Hypothalamus (tissue), 51 donors: ENCODE measurements at regions not wholly inside any gene's neighbourhood (a gene's known extent, or its start where the extent isn't known, plus 50 kb on each side); places are given as distances from the start of the nearest gene placed in this dataset.

Source experiments
- DNase-seq, 51 donors: peaks; one replicate each; lab custom pipeline; 2025; lab: John Stamatoyannopoulos, UW

DNA sequence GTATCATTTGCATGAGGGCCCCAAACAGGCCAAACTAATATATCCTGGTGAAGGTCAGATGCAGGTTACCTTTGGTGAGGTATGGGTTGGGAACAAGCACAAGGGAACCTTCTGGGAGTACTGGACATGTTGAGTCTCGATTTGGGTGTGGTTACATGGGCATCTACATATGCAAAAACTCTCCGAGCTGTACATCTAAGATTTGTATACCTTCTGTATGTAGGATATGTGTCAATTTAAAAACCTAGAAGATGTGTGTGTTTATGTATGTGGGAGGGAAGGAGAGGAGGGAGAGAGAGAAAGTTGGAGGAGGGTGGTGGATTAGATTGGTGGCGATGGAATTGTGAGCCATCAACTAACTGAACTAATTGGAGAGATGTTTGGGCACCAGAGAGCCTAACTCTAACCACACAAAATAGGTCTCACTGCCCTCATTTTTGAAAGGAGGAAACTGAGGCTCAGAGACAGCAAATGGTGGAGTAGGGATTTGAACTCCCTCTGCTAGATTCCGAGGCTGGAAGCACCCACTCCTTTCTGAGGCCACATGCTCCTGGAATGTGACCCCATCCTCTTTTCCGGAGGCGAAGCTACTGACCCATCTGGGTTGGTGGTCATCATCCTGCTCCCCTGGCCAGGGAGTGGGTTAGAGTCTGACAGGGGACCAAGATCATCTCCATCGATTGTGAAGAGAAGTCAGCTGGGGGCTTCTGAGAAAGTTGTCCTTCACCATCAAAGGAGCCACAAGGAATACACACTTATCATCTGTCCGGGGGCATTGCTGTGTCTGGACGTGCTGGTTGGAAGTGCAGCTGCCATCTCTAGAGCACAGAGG is 107.3 kb upstream of the MYCN start:
- no peak for DNase-seq

- no peak for DNase-seq
These were observed 106.6 kb upstream of the MYCN start for GRCh38 chr2:15833731-15834130.

GRCh38 chr2:15834381-15835031 is 105.8 kb upstream of the MYCN start:
- DNase-seq = no peak

DNA sequence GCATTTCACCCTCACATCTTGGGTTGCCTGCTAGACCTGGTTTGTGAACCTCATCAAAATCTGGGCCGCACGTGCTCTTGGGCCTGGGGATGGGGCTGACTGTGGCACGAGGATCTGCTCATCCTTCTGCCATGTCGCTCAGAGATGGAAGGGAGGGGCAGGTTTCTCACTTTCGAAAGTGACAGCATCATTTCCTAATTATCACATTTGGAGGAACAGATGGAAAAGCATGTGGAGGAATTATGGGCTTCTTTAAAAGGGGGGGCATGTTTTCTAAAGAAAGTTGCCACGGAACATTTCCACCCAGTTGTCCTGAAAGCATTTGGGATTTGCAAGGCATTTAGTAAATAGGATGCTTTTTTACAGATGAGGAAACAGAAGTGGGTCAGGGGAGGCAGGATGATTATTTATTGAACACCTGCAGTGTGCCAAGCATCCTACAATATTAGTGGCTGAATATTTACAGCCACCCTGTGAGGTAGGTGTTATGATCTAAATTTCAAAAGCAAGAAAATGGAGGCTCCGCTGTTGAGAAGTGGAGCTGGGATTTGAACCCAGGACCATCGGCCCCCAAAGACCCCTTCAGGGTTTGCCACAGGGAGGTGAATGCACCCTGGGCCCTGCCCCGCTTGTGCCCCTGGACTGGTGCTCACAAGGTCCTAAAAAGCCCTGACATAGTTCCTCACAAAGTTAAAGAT is 104.2 kb upstream of the MYCN start:
- DNase-seq = no peak

DNA sequence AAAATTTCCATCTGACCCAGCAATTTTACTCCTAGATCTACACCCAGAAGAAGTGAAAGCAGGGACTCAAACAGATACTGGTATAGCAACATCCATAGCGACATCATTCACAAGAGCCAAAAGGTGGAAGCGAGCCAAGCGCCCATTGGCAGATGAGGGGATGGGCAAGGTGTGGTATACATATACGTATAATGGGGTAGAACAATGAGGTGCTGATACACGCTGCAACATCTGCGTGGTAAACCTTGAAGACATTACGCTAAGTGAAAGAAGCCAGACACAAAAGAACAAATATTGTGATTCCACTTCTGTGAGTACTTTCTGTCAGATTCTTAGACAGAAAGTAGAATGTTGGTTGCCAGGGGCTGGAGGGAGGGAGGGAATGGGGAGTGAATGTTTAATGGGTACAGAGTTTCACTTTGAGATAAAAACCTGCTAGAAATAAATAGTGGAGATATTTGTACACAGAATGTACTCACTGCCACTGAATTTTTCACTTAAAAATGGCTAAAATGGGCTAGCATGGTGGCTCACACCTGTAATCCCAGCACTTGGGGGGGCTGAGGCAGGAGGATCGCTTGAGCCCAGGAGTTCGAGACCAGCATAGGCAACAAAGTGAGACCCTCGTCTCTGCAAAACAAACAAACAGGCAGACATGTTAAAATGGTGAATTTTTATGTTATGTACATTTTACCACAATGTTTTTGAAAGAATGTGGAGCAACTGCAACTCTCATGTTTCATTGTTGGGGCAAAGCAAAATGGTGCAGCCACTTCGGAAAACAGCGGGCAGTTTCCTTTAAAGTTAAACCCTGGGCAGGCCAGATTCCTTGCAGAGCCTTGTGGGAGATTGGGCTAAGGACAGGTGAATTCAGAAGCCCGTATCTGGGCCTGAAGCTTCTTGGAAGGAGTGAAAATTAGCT is 103.4 kb upstream of the MYCN start:
- DNase-seq = no peak

DNA sequence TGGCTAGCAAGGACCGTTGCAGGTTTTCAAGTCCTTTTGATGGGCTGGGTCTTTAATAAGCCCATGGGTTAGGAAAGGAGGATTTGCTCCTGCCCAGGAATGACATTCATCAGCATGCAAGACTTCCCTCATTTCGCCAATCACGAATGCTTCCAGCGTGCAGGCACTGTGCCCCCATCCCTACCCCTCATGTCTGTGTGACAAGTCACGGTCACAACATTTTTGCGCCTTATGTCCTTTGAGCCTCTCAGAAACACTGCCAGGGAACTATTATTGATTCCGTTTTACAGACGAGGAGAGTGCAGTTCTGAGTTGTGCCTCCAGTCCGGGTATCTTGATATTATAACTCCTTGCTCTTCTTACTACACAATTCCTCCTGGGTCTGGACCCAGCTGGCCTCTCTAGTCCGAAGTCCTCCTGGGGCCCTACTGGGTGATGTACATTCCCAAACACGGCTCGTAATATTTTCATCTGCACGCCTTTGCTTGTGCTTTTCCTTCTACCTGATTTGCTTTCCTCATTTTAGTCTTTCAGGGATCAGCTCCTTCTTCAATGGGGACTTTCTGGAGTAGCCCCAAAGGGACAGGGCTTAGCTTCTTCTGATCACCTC is 101.8 kb upstream of the MYCN start:
- DNase-seq = no peak

DNA sequence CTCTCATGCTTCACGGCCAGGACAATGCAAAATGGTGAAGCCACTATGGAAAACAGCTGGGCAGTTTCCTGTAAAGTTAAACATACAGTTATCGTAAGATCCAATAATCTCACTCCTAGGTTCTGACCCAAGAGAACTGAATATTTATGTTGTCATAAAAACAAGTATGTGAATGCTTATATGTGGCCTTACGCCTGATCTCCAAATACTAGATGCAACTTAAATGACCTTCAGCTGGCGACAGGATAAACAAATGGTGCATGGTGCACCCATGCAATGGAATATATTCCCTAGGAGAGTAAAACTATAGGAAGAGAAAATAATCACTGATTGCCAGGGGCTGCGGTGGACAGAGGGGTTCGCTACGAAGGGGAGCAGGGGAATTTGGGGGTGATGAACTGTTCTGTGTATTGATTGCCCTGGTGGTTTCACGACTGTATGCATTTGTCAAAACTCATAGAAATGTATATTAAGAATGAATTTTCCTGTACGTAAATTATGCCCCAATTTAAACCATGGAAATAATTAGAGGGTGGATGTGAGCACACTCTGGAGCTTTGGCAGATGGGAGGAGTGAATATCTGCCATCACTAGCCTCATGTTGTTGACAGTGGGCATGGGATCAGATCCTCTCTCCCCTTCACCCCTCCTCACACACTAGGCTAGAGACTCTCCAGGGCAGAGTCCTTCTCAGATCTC is 100.8 kb upstream of the MYCN start:
- no peak for DNase-seq

- no peak for DNase-seq
These were observed 100.2 kb upstream of the MYCN start for GRCh38 chr2:15840148-15840547.

GRCh38 chr2:15840969-15841368 is 99.4 kb upstream of the MYCN start:
- DNase-seq = no peak

DNA sequence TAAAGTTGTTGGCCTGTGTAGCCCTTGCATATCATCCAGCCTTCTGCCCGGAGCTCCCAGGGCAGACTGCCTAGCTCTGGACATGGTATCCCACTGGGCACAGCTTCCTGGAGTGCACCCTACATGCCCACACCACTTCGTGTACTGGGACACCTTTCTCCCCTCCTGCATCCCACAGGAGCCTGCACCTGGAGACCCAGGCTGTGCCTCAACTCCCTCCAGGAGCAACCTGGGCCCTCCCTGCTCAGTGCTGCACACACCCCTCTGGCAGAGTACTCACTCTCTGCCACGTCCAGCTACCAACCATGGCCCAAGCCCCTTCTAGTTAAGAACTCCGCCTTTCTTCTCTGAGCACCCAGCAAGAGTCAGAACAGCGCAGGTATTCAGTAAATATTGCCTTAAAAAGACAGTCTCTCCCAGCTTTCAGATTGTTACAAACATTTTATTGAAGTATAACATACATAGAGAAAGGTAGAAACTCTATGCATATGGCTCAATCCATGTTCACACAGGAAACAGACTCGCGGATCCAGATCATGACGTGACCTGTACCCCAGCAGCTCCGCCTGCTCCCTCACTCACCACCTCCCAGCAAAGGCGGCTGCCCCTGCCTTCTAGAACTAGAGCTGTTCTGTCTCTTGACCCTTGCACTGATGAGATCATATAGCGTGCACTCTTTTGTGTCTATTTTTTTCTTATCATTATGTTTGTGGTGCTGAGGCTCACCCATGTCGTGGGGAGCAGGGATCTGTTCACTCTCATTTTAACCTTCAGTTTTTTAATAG is 98.4 kb upstream of the MYCN start:
- no peak for DNase-seq

DNA sequence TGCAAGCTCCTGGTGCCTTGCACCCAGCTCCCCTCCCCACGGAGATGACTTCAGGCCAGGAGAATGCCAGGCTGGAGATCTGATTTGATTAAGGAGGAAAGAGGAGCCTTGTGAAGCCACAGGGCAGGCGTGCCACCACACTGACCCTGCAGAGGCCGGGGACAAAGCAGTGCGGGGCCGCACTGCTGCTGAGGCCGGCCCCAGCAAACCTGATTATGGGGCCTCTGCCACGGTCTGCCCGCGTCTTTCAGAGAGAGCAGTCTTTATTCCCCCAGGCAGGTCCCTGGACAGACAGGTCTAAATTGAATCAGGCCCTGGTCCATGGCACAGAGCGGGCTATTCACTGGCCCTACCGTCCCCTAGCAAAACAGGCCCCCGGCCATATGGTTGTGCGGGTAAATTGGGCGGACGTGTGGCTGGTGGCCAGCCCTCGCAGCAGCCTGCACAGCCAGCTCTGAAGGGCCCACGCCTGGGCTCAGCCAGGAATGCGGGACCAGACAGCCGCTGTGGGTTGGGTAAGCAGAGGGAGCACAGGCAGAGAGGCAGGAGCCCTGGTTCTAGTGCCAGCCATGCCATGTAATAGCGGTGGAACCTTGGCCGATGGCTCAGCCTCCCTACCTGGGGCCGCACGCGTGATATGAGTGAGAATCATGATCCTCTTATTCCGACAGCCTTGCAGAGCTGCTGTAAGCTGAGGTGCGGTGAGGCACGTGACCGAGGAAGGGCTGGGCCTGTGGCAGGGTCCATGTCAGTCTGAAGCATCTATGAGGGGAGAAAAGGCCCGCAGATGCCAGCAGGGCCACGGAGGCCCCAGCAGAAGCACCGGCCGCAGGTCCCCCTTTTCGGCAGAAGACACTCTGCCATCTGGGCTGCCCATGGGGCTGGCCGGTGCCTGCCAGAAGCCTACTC is 97.3 kb upstream of the MYCN start:
- peak in 14 of 51 donors; percentile 8 to 50 (median 16) for DNase-seq

DNA sequence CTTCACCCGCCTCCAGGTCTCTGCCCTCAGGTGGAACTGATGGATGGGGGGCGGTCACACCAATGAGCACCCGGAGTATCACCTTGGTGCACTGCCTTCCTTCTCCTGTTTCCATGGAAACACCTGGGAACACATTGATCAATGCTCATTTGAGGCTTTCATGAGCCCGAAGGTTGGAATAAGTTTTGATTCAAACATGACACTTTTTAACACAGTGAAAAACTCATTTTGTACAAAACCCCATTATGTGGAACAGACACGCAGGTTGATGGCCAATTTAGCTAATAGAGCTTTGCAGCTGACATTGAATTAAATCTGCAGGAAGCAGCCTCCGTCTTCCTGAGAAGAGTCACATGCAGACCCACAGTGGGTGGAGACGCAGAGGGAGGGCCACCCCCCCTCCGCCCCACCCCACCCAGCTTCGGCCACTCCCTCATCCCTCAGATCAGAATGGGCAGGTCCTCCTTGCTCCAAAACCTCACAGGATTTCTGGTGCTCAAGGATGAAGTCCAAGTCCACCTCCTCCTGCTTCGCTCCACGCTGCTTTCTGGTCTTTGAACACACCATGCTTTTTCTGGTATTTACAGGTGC is 96.0 kb upstream of the MYCN start:
- peak in 1 of 51 donors; percentile 30 for DNase-seq

DNA sequence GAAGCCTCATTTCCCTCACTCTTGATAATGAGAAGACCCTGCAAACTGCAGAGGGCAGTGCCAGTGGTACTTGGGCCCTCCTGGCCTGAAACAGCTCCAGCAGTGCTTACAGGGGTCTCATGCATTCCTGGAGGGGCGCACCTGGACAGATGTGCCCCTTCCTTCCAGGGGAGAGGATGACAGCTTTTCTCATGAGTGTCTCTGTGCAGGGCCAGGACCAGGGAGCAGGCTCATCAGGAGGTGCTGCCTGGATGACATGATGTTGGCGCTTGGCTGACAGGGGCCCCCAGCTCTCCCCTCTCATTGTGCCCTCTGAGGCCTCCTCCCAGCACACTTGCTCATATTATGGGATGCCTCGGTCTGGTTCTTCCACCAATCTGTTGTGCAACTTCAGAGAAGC is 95.1 kb upstream of the MYCN start:
- DNase-seq = no peak

- DNase-seq = no peak
These were observed 94.5 kb upstream of the MYCN start for GRCh38 chr2:15845737-15846405.

- DNase-seq = peak in 2 of 51 donors; percentile 3 to 4
These were observed 93.7 kb upstream of the MYCN start for GRCh38 chr2:15846626-15847025.

DNA sequence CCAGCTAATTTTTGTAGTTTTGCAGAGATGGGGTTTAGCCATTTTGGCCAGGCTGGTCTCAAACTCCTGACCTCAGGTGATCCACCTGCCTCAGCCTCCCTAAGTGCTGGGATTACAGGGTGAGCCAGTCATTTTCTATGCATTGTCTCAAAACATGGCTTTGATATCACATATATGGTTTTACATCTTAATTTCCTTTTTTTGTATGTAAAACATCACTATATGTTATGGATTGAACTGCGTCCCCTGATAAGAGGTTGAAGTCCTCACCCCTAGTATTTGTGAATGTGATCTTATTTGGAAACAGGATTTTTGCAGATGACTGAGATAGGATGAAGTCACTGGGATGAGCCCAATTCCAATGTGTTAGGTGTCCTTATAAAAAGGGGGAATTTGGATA is 89.8 kb upstream of the MYCN start:
- DNase-seq = no peak
